ENCODE measurements at regions not wholly inside any gene's neighbourhood (a gene's known extent, or its start where the extent isn't known, plus 50 kb on each side); places are given as distances from the start of the nearest gene placed in this dataset.

GRCh38 chr2:81675641-81676040 is 1371.1 kb upstream of the LRRTM1 start:
- H3K4me1 ChIP-seq (replicated peaks in 1 of 2; ENCODE audit: control insufficient read depth in 2 of 2, insufficient read depth in 2 of 2, low read length in 2 of 2): no peaks in the 10 kb centered on the region
- H3K9me3 ChIP-seq (replicated peaks; ENCODE audit: control insufficient read depth, insufficient read depth, low read depth, low read length): no peaks in the 10 kb centered on the region
- intact Hi-C loops (cut with micrococcal nuclease): no loop called here
- H4K20me1 ChIP-seq (replicated peaks; ENCODE audit: control insufficient read depth, insufficient read depth, low read length): no peaks in the 10 kb centered on the region
- no peak for DNase-seq (ENCODE audit: extremely low read depth in 1 of 4, low spot score in 3 of 4)
- H3K79me2 ChIP-seq (ENCODE audit: control insufficient read depth, insufficient read depth, low read length): no peaks in the 10 kb centered on the region
- no peak for ATAC-seq
- no peaks in the 10 kb centered on the region for H3K9me1 ChIP-seq (ENCODE audit: control insufficient read depth, insufficient read depth, low read length)
- BruUV-seq (replicated peaks): no TSS peak
- H3K27ac ChIP-seq (ENCODE audit: extremely low read depth, low read depth, low read length): no peak overlapping the region
- ChIA-PET CTCF (ENCODE audit: low intra/inter-chr PET ratio) (no interaction called here), POLR2A (interaction anchor here (0.6 kb wide), 1 partner anchor 25 kb away, joined by 4 read pairs; no protein-coding TSS in a partner anchor)
- H3K9ac ChIP-seq (ENCODE audit: insufficient read depth in 1 of 2, low read depth in 2 of 2, low read length in 2 of 2): no peak overlapping the region
- no peak overlapping the region for H3K4me2 ChIP-seq (ENCODE audit: insufficient read depth, low read length)
- no peaks in the 10 kb centered on the region for H3K36me3 ChIP-seq (ENCODE audit: control insufficient read depth, insufficient read depth, low read length)
- WGBS (ENCODE audit: insufficient coverage, low coverage, missing lambda C conversion rate): 0% methylated on average over 2 of the region's 2 CpGs
- H3K4me3 ChIP-seq: no peak overlapping the region
- TF ChIP-seq, protein P1, sequence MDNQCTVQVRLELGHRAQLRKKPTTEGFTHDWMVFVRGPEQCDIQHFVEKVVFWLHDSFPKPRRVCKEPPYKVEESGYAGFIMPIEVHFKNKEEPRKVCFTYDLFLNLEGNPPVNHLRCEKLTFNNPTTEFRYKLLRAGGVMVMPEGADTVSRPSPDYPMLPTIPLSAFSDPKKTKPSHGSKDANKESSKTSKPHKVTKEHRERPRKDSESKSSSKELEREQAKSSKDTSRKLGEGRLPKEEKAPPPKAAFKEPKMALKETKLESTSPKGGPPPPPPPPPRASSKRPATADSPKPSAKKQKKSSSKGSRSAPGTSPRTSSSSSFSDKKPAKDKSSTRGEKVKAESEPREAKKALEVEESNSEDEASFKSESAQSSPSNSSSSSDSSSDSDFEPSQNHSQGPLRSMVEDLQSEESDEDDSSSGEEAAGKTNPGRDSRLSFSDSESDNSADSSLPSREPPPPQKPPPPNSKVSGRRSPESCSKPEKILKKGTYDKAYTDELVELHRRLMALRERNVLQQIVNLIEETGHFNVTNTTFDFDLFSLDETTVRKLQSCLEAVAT (IDR thresholded peaks at IDR 0.05): no peak
- no peak for TF ChIP-seq HDAC6 (IDR thresholded peaks at IDR 0.05; ENCODE audit: low read depth, low read length)
- TF ChIP-seq ZNF561 (CRISPR knock-in tag; conservative IDR thresholded peaks at IDR 0.05): no peak
- no peak for TF ChIP-seq XRCC3 (IDR thresholded peaks at IDR 0.05)
- TF ChIP-seq NFE2L1 (tag; IDR thresholded peaks at IDR 0.05; ENCODE audit: borderline replicate concordance, low read depth): no peak
- no peak for TF ChIP-seq RBM34 (IDR thresholded peaks at IDR 0.05; ENCODE audit: borderline replicate concordance, insufficient read depth, low read length)
- TF ChIP-seq SREBF2 (CRISPR knock-in tag; IDR thresholded peaks at IDR 0.05): no peak
- TF ChIP-seq ZBTB1 (CRISPR knock-in tag; IDR thresholded peaks at IDR 0.05; ENCODE audit: borderline replicate concordance, low read depth): no peak
- no peak for TF ChIP-seq HDAC1 (IDR thresholded peaks at IDR 0.05)
- TF ChIP-seq FOS (IDR thresholded peaks at IDR 0.05; ENCODE audit: extremely low read depth, insufficient read length): no peak
- TF ChIP-seq, protein P2, sequence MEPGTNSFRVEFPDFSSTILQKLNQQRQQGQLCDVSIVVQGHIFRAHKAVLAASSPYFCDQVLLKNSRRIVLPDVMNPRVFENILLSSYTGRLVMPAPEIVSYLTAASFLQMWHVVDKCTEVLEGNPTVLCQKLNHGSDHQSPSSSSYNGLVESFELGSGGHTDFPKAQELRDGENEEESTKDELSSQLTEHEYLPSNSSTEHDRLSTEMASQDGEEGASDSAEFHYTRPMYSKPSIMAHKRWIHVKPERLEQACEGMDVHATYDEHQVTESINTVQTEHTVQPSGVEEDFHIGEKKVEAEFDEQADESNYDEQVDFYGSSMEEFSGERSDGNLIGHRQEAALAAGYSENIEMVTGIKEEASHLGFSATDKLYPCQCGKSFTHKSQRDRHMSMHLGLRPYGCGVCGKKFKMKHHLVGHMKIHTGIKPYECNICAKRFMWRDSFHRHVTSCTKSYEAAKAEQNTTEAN (CRISPR knock-in tag; IDR thresholded peaks at IDR 0.05): no peak
- TF ChIP-seq IFI16 (CRISPR knock-in tag; IDR thresholded peaks at IDR 0.05): no peak
- TF ChIP-seq THRAP3 (IDR thresholded peaks at IDR 0.05; ENCODE audit: borderline replicate concordance): no peak
- TF ChIP-seq ZFX (CRISPR knock-in tag; IDR thresholded peaks at IDR 0.05): no peak
- TF ChIP-seq POLR3A (IDR thresholded peaks at IDR 0.05; ENCODE audit: borderline replicate concordance, extremely low read depth, insufficient read depth, insufficient read length): no peak
- TF ChIP-seq ZNF589 (CRISPR knock-in tag; IDR thresholded peaks at IDR 0.05; ENCODE audit: low read depth): no peak
- TF ChIP-seq ZNF347 (CRISPR knock-in tag; IDR thresholded peaks at IDR 0.05; ENCODE audit: low read depth): no peak
- TF ChIP-seq CHD4 (IDR thresholded peaks at IDR 0.05; ENCODE audit: insufficient read depth, insufficient replicate concordance, low read depth, low read length, poor library complexity, severe bottlenecking): no peak
- no peak for TF ChIP-seq NCOA1 (IDR thresholded peaks at IDR 0.05; ENCODE audit: low read depth)
- no peak for TF ChIP-seq ZBTB17 (CRISPR knock-in tag; IDR thresholded peaks at IDR 0.05)
- H3K27me3 ChIP-seq (ENCODE audit: control insufficient read depth in 2 of 2, insufficient read depth in 2 of 2, low read length in 2 of 2): no peaks in the 10 kb centered on the region
- no peak overlapping the region for H2AFZ ChIP-seq (ENCODE audit: low read depth, low read length)
- no peak for FAIRE-seq
- in situ Hi-C loops (cut with MboI): no loop called here
